22Rv1 (cell line): ENCODE measurements at regions not wholly inside any gene's neighbourhood (a gene's known extent, or its start where the extent isn't known, plus 50 kb on each side); places are given as distances from the start of the nearest gene placed in this dataset.

Experiments
- H3K27ac ChIP-seq: fragments of 450-650 bp; 2 replicates; pipeline ENCODE4 v1.5.1; 2017
- ZFX ChIP-seq: fragments of 450-650 bp; IDR thresholded peaks from 2 replicates; pipeline ENCODE4 v1.6.1; 2017; ENCODE audit warnings: antibody characterized with exemption, borderline replicate concordance
- TF ChIP-seq, protein P1 (sequence below): fragments of 450-650 bp; IDR thresholded peaks from 2 replicates; pipeline ENCODE4 v1.5.1; 2017; ENCODE audit warnings: mild to moderate bottlenecking

- no peak for TF ChIP-seq ZFX
- TF ChIP-seq, protein P1, sequence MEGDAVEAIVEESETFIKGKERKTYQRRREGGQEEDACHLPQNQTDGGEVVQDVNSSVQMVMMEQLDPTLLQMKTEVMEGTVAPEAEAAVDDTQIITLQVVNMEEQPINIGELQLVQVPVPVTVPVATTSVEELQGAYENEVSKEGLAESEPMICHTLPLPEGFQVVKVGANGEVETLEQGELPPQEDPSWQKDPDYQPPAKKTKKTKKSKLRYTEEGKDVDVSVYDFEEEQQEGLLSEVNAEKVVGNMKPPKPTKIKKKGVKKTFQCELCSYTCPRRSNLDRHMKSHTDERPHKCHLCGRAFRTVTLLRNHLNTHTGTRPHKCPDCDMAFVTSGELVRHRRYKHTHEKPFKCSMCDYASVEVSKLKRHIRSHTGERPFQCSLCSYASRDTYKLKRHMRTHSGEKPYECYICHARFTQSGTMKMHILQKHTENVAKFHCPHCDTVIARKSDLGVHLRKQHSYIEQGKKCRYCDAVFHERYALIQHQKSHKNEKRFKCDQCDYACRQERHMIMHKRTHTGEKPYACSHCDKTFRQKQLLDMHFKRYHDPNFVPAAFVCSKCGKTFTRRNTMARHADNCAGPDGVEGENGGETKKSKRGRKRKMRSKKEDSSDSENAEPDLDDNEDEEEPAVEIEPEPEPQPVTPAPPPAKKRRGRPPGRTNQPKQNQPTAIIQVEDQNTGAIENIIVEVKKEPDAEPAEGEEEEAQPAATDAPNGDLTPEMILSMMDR, result no peak
- no peak overlapping the region for H3K27ac ChIP-seq
Observed at GRCh38 chr4:108555701-108556100, 64.7 kb upstream of the RPL34 start.

DNA sequence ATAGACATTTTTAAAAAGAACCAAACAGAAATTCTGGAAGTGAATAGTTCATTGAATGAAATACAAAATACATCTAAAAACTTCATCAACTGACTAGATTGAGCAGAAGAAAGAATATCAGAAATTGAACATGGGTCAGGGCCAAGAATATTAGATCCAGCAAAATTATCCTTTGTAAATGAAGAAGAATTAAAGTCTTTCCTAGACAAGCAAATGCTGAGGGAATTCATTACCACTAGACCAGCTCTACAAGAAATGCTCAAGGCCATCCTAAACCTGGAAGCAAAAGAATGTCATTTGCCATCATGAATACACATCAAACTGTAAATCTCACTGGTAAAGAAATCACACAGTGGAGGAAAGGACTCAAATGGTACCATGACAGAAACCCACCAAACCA, 72.7 kb upstream of the RPL34 start:
- H3K27ac ChIP-seq, result no peak overlapping the region
- no peak for TF ChIP-seq ZFX
- TF ChIP-seq, protein P1, result no peak

- TF ChIP-seq, protein P1, result no peak
- no peak for TF ChIP-seq ZFX
- no peak overlapping the region for H3K27ac ChIP-seq
Observed at GRCh38 chr4:108546728-108547127, 73.6 kb upstream of the RPL34 start.

GRCh38 chr4:108544481-108544880, 75.9 kb upstream of the RPL34 start:
- TF ChIP-seq ZFX, result no peak
- TF ChIP-seq, protein P1, result no peak
- H3K27ac ChIP-seq, result no peak overlapping the region

DNA sequence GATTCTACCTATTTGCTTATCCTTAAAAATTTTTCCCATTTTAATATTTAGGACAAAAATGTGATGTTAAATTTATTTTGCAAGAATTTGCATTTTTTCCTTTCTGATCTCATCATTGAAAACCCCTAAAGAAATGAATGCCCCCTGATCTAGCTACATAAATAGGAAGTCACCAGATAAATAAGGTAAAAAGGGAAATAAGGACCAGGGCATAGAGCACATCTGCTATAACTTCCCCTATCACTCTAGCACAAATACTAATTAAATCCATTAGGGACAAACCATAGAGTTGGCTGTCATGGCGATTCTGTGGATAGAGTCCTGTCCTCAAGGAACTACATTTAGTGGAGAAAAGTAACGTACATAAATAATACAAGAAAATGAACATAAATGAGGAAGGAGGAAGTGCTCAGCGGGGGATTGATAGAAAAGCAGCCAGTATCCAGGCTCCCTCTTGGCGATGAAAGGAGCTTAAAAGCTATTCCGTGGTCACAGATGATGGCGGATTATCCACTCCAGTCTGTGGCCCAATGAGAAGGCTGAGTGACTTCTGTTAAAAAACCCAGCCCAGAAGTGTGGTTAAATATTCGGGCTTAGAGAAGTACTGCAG, 76.9 kb upstream of the RPL34 start:
- no peak overlapping the region for H3K27ac ChIP-seq
- TF ChIP-seq, protein P1, result no peak
- TF ChIP-seq ZFX, result no peak

- TF ChIP-seq, protein P1, result no peak
- TF ChIP-seq ZFX, result no peak
- H3K27ac ChIP-seq, result no peak overlapping the region
Observed at GRCh38 chr4:108540536-108540935, 79.8 kb upstream of the RPL34 start.

GRCh38 chr4:108536577-108536976, 83.8 kb upstream of the RPL34 start:
- H3K27ac ChIP-seq, result no peak overlapping the region
- TF ChIP-seq ZFX, result no peak
- TF ChIP-seq, protein P1, result no peak
